ENCODE measurements at regions not wholly inside any gene's neighbourhood (a gene's known extent, or its start where the extent isn't known, plus 50 kb on each side); places are given as distances from the start of the nearest gene placed in this dataset.
"Not testable (repeated sequence)": the region's sequence is repeated elsewhere in the genome, so short reads cannot be mapped to it uniquely, and the experiment has no call there.

GRCh38 chr2:21774691-21775368 is 651.1 kb downstream of the TDRD15 start:
- DNase-seq (ENCODE audit: low read depth, low spot score): peak; percentile 7

- DNase-seq (ENCODE audit: low read depth, low spot score): no peak
These were observed 656.0 kb downstream of the TDRD15 start for GRCh38 chr2:21779786-21780185.

DNA sequence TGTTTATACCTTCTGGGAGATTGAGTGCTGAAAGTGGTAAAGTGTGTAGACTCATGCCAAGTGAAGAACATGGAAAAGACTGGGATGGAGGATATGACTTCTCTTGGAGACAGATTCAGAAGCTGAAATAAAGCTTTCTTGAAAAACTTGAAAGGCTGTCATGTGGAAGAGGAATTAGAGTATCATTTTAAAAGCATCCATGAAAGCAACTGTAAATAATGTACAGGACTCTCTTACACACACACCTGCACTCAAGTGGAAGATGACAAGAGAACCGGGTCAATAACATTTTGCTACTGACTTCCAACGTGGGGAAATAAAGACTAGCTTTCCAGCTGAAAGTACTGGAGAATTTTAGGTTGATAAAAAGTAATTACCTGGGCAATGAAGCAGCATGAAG is 658.2 kb downstream of the TDRD15 start:
- DNase-seq (ENCODE audit: low read depth, low spot score): no peak

DNA sequence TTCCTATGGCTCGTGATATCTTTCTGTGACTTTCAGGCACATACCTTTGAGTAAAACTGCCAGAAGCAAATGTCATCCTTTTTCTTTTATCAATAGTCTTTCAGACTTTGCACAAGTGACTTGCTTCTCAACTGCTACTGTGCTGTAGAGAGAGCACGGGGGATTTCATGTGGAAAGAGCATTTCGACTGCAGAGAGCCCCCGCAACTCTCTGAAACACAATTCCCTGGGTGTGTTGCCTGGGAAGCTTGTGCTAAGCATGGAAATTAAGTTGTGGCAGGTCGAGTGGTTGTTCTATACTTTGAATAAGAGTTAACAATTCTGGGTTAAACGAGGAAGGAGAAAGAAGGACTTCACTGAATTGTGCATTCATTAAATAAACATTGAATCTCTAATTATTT is 659.1 kb downstream of the TDRD15 start:
- no peak for DNase-seq (ENCODE audit: low read depth, low spot score)

GRCh38 chr2:21787941-21788340 is 664.2 kb downstream of the TDRD15 start:
- no peak for DNase-seq (ENCODE audit: low read depth, low spot score)

DNA sequence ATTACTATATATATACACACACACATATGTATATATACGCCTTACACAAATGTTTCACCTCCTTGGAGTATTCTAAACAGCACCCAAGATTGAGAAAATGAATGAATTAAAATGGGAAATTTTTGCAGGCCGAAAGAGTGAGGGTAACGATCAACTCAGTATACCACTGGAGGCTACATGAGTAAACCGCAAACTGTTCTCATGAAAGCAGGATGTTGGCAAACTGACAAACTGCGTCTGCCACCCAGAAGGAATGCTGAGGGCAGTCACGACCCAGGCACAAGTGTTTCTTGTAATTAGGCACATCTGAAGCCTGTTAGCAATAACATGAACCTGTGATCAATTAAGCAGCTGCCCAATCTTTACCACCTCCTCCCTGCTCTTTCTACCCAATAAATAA is 666.5 kb downstream of the TDRD15 start:
- DNase-seq (ENCODE audit: low read depth, low spot score): not testable (repeated sequence)

GRCh38 chr2:21792571-21792970 is 668.8 kb downstream of the TDRD15 start:
- no peak for DNase-seq (ENCODE audit: low read depth, low spot score)

DNA sequence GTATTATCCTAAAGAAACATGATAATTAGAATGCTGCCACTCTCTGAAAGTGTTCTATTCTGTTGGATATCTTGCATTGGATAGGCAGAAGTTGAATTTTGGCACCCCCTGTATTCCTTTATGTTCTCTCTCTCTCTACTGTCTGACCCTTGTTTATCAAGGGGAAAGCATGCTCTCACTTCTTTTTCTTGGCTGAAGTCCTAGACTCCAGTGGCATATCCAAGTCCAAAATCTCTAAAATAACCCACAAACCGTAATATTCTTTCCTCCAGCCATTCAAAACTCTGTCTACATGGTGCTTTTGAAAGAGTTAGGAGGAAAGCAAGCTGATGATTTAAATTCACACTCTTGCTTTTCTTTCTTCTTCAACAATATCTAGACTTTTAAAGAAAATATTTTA is 669.7 kb downstream of the TDRD15 start:
- DNase-seq (ENCODE audit: low read depth, low spot score): no peak

- DNase-seq (ENCODE audit: low read depth, low spot score): no peak
These were observed 670.8 kb downstream of the TDRD15 start for GRCh38 chr2:21794611-21795010.

DNA sequence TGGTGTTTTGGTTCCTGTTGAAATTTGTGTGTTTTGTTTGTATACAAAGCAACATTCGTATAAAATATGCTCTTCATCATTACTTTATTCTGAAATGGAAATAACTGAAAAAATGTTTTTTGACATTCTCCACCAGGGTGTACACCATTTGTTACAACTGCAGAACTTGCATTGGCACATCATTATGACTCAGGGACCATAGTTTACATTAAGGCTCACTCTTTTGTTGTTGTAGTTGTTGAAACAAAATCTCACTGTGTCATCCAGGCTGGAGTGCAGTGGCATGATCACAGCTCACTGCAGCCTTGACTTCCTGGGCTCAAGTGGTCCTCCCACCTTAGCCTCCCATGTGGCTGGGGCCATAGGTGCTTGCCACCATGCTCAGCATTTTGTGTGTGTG is 676.6 kb downstream of the TDRD15 start:
- no peak for DNase-seq (ENCODE audit: low read depth, low spot score)

- no peak for DNase-seq (ENCODE audit: low read depth, low spot score)
These were observed 679.8 kb downstream of the TDRD15 start for GRCh38 chr2:21803550-21803949.

GRCh38 chr2:21804151-21804550 is 680.4 kb downstream of the TDRD15 start:
- DNase-seq (ENCODE audit: low read depth, low spot score): no peak

DNA sequence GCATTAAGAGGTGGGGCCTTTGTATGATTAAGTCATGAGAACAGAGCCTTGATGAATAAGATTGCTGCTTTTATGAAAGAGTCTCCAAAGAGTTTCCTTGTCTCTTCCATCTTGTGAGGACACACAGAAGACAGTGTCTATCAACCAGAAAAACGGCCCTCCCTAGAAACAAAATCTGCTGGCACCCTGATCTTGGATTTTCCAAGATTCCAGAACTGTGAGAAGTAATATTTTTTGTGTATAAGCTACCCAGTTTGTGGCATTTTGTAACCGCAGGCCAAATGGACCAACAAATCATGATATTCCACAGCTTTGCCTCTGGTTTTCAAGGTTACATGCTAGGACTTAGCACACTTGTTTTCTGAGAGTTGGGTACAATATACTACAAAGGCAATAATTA is 687.8 kb downstream of the TDRD15 start:
- no peak for DNase-seq (ENCODE audit: low read depth, low spot score)

GRCh38 chr2:21812766-21813165 is 689.0 kb downstream of the TDRD15 start:
- DNase-seq (ENCODE audit: low read depth, low spot score): no peak

- DNase-seq (ENCODE audit: low read depth, low spot score): no peak
These were observed 690.9 kb downstream of the TDRD15 start for GRCh38 chr2:21814588-21815149.

DNA sequence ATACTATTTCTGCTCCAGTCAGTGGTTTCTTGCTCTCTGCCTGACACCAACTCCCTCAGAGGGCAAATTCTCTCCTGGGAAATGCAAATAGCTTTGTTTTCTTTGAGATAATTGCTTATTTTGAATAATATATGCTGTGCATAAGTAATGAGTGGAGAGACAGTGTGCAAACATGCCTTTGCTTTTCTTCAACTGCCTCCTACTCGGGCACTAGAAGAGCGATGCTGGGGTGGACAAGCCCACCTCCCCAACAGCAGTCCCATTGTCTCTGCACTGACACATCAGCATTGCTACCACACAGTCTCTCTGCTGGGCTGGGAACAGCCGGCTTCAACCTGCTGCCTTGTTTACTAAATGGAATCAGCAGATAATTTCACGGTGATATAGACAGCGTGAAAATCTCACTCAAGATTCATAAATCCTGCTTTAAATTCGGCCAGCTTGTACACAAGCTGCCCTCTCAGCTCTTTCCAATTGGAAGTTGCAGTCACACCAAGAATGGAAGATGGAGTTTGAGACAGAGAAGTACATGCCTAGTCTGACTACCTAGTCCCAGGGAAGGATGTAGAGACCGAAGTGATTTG is 694.5 kb downstream of the TDRD15 start:
- DNase-seq (ENCODE audit: low read depth, low spot score): no peak

DNA sequence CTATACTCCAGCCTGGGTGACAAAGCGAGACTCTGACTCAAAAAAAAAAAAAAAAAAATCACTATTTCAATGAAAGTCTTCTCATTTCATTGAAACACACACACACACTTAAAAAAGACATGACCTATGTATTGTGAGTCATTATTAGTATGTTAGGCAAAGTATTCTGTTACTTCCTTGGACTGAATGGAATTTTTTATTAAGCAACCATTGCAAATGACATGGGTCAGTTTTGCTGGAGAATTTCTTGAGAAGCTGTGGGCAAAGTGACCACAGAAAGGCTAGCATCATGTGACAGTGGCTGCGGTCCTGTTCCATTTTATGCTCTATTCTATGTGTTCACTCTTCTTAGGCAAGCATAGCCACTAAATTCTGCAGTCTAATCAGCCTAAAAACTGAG is 695.7 kb downstream of the TDRD15 start:
- DNase-seq (ENCODE audit: low read depth, low spot score): no peak

GRCh38 chr2:21820271-21820670 is 696.5 kb downstream of the TDRD15 start:
- DNase-seq (ENCODE audit: low read depth, low spot score): no peak

GRCh38 chr2:21821672-21822227 is 698.0 kb downstream of the TDRD15 start:
- no peak for DNase-seq (ENCODE audit: low read depth, low spot score)

DNA sequence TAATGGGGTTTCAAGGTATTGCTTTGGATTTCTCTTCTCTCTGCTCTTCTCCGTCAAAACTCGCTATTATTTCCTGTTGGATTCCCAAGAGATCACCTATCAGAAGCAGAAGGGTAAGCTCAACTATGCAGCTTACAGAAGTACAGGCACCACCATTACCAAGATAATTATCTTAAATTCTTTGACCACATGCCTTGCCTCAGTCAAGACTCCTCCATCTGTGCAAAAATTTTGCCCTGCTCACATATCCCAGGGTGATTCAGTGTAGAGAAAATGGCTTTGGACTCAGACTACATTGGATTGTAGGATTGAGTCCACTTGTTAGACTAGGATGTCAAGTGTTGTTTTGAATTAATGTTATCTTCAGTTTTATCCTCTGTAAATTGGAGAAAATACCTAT is 698.7 kb downstream of the TDRD15 start:
- DNase-seq (ENCODE audit: low read depth, low spot score): no peak

DNA sequence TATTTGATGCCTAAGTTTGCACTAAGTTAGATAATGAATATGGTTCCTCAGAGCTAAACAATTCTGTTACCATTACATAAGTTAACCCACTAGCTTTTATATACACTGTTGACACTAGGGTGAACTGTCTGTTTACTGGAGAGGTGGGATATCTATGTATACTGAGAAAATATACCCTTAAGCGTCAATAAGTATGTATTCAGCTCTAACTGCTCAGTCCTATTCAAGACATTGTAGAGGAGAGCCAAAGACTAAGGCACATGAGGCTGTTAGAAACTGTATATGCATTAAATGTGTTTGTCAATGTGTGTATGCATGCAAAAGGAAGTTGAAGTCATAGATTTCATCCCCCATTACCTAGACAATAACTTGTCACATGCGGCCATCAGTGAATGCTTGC is 710.0 kb downstream of the TDRD15 start:
- no peak for DNase-seq (ENCODE audit: low read depth, low spot score)

DNA sequence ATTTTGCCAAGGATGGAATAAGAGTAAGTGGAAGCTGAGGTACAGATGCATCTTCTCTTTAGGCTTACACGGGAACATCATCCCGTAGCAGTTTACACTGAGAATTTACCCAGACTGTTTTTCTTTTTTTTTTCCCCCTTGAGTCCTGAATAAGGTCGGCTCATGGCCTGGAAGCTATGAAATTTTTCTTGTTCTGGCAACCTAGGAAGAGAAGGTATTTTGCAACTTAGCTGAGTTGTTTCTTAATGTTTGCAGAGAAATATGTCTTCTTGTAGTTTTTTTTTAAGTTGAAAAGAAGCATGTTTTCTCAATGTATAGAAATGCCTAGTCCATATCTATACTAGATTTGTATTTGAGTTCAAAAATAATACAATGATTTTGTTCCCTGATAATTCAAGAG is 712.5 kb downstream of the TDRD15 start:
- no peak for DNase-seq (ENCODE audit: low read depth, low spot score)

DNA sequence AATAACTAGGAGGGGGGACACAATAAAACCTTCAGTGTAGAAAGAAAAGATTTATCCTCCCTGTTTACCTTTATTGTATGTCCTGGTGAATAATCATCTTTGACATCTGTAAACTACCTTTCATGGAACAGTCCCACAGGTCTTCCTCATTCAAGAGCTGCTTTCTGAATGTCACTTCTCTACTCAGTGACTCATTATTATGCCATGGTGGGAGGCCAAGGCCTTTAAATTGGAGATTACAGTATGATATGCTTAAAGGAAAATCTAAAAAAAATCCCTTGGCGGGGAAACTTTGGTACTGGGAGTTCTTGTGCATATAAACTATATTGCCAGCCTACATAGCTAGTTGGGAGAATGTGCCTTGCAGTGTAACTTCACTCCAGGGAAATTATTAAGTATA is 713.0 kb downstream of the TDRD15 start:
- DNase-seq (ENCODE audit: low read depth, low spot score): no peak

All from pulmonary artery endothelial cell (primary cell).